ENCODE measurements at regions not wholly inside any gene's neighbourhood (a gene's known extent, or its start where the extent isn't known, plus 50 kb on each side); places are given as distances from the start of the nearest gene placed in this dataset.

DNA sequence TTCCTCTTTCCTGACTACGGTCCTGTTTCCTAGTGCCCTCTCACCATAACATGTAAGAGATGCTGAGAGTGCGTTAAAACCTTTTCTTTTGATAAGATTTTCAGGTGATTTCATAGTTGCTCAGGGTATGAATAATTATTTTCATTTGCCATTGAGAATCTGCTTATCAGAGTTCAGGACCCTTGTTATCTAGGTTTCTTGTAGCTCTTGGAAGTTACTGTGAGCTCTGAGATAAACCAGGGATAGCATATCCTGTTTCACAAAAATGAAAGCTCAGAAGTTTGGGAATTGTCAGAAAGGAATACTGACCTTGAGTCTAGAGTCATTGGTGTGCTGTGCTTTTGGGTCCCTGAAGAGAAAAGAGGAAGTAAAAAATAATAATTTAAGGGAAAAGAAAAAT, 76.8 kb upstream of the PRKG1 start:
- TF ChIP-seq, protein P1, sequence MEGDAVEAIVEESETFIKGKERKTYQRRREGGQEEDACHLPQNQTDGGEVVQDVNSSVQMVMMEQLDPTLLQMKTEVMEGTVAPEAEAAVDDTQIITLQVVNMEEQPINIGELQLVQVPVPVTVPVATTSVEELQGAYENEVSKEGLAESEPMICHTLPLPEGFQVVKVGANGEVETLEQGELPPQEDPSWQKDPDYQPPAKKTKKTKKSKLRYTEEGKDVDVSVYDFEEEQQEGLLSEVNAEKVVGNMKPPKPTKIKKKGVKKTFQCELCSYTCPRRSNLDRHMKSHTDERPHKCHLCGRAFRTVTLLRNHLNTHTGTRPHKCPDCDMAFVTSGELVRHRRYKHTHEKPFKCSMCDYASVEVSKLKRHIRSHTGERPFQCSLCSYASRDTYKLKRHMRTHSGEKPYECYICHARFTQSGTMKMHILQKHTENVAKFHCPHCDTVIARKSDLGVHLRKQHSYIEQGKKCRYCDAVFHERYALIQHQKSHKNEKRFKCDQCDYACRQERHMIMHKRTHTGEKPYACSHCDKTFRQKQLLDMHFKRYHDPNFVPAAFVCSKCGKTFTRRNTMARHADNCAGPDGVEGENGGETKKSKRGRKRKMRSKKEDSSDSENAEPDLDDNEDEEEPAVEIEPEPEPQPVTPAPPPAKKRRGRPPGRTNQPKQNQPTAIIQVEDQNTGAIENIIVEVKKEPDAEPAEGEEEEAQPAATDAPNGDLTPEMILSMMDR (IDR thresholded peaks at IDR 0.05): no peak
- TF ChIP-seq POLR2A (IDR thresholded peaks at IDR 0.05) (no peak), EP300 (IDR thresholded peaks at IDR 0.05) (no peak)

Measured in ovary (tissue), 3 donors.